SKM-1 treated with dmso at 0.1 percent for 144 hours (cell line): ENCODE measurements at regions not wholly inside any gene's neighbourhood (a gene's known extent, or its start where the extent isn't known, plus 50 kb on each side); places are given as distances from the start of the nearest gene placed in this dataset.
A peak's percentile ranks its signal among the peaks of the same experiment; 100 is the strongest.
"Not testable (repeated sequence)": the region's sequence is repeated elsewhere in the genome, so short reads cannot be mapped to it uniquely, and the experiment has no call there.

Source experiments
- DNase-seq: peaks from one replicate; lab custom pipeline; 2025; ENCODE audit not compliant: unreplicated experiment; lab: John Stamatoyannopoulos, UW

GRCh38 chr3:174442302-174442682 lies 416.8 kb upstream of the NAALADL2 start:
- DNase-seq = no peak

- DNase-seq = peak; percentile 49
Measured at GRCh38 chr3:174444391-174444790, 414.7 kb upstream of the NAALADL2 start.

GRCh38 chr3:174457758-174458157 lies 401.4 kb upstream of the NAALADL2 start:
- DNase-seq = no peak

GRCh38 chr3:174460831-174461230 lies 398.3 kb upstream of the NAALADL2 start:
- no peak for DNase-seq

GRCh38 chr3:174462916-174463315 lies 396.2 kb upstream of the NAALADL2 start:
- DNase-seq = no peak

GRCh38 chr3:174465177-174465576 lies 394.0 kb upstream of the NAALADL2 start:
- DNase-seq = no peak

- no peak for DNase-seq
Measured at GRCh38 chr3:174466471-174467054, 392.6 kb upstream of the NAALADL2 start.

- no peak for DNase-seq
Measured at GRCh38 chr3:174477491-174477890, 381.6 kb upstream of the NAALADL2 start.

- no peak for DNase-seq
Measured at GRCh38 chr3:174480767-174481166, 378.4 kb upstream of the NAALADL2 start.

- DNase-seq = no peak
Measured at GRCh38 chr3:174482541-174482940, 376.6 kb upstream of the NAALADL2 start.

GRCh38 chr3:174483254-174483653 lies 375.9 kb upstream of the NAALADL2 start:
- no peak for DNase-seq

- not testable (repeated sequence) for DNase-seq
Measured at GRCh38 chr3:174483856-174484255, 375.3 kb upstream of the NAALADL2 start.

GRCh38 chr3:174488527-174488926 lies 370.6 kb upstream of the NAALADL2 start:
- DNase-seq = no peak

- DNase-seq = no peak
Measured at GRCh38 chr3:174495311-174495710, 363.8 kb upstream of the NAALADL2 start.

- no peak for DNase-seq
Measured at GRCh38 chr3:174495928-174496327, 363.2 kb upstream of the NAALADL2 start.

GRCh38 chr3:174498638-174499037 lies 360.5 kb upstream of the NAALADL2 start:
- no peak for DNase-seq

GRCh38 chr3:174505266-174505665 lies 353.9 kb upstream of the NAALADL2 start:
- no peak for DNase-seq

GRCh38 chr3:174524203-174524602 lies 334.9 kb upstream of the NAALADL2 start:
- no peak for DNase-seq

- no peak for DNase-seq
Measured at GRCh38 chr3:174529298-174529697, 329.8 kb upstream of the NAALADL2 start.

- no peak for DNase-seq
Measured at GRCh38 chr3:174531262-174531982, 327.7 kb upstream of the NAALADL2 start.

- DNase-seq = no peak
Measured at GRCh38 chr3:174532216-174532615, 326.9 kb upstream of the NAALADL2 start.

- DNase-seq = no peak
Measured at GRCh38 chr3:174532776-174533175, 326.4 kb upstream of the NAALADL2 start.

- no peak for DNase-seq
Measured at GRCh38 chr3:174533286-174533685, 325.8 kb upstream of the NAALADL2 start.
